H9 (cell line): ENCODE measurements at regions not wholly inside any gene's neighbourhood (a gene's known extent, or its start where the extent isn't known, plus 50 kb on each side); places are given as distances from the start of the nearest gene placed in this dataset.

Experiments
- DNase-seq: peaks from one replicate; pipeline ENCODE4 v3.0.0-alpha.2; 2017
- H2AFZ ChIP-seq: one replicate; pipeline ENCODE4 v1.6.1; 2013; ENCODE audit warnings: mild to moderate bottlenecking, low read length, control low read depth, moderate library complexity
- H2AK5ac ChIP-seq: 2 replicates; pipeline ENCODE4 v1.6.1; 2013; ENCODE audit warnings: low read length, control low read depth, mixed read lengths; ENCODE audit not compliant: insufficient read length
- H2BK120ac ChIP-seq: one replicate; pipeline ENCODE4 v1.6.1; 2013; ENCODE audit warnings: low read depth, mild to moderate bottlenecking, low read length, control low read depth, inconsistent platforms; ENCODE audit not compliant: poor library complexity, severe bottlenecking
- H2BK12ac ChIP-seq: 2 replicates; pipeline ENCODE4 v1.6.1; 2013; ENCODE audit warnings: low read length, control low read depth, mixed read lengths, low read depth; ENCODE audit not compliant: insufficient read length
- H2BK15ac ChIP-seq: 2 replicates; pipeline ENCODE4 v1.6.1; 2013; ENCODE audit warnings: low read depth, low read length, control low read depth
- H2BK20ac ChIP-seq: one replicate; pipeline ENCODE4 v1.6.1; 2013; ENCODE audit warnings: low read depth, mild to moderate bottlenecking, low read length, control low read depth, inconsistent platforms; ENCODE audit not compliant: poor library complexity, severe bottlenecking
- H2BK5ac ChIP-seq: 2 replicates; pipeline ENCODE4 v1.6.1; 2013; ENCODE audit warnings: low read length, control low read depth, mixed read lengths; ENCODE audit not compliant: insufficient read length
- H3K14ac ChIP-seq: 2 replicates; pipeline ENCODE4 v1.6.1; 2013; ENCODE audit warnings: low read length, control low read depth; ENCODE audit not compliant: insufficient read depth
- H3K18ac ChIP-seq: 2 replicates; pipeline ENCODE4 v1.6.1; 2013; ENCODE audit warnings: low read depth, mild to moderate bottlenecking, mixed read lengths, low read length, control low read depth; ENCODE audit not compliant: insufficient read length
- H3K23ac ChIP-seq: 2 replicates; pipeline ENCODE4 v1.6.1; 2013; ENCODE audit warnings: low read length, control low read depth, mixed read lengths, low read depth; ENCODE audit not compliant: insufficient read length
- H3K23me2 ChIP-seq: 2 replicates; pipeline ENCODE4 v1.6.1; 2013; ENCODE audit warnings: low read depth, mild to moderate bottlenecking, mixed read lengths, low read length, control low read depth; ENCODE audit not compliant: insufficient read length, poor library complexity, severe bottlenecking
- H3K27ac ChIP-seq: 2 replicates; pipeline ENCODE4 v1.5.1; 2013; ENCODE audit warnings: low read length, control low read depth, mixed read lengths, low read depth; ENCODE audit not compliant: insufficient read length
- H3K27me3 ChIP-seq: 2 replicates; pipeline ENCODE4 v1.6.1; 2013; ENCODE audit warnings: low read length, control low read depth, inconsistent platforms; ENCODE audit not compliant: insufficient read depth
- H3K4ac ChIP-seq: 2 replicates; pipeline ENCODE4 v1.6.1; 2013; ENCODE audit warnings: low read depth, mild to moderate bottlenecking, control low read depth, inconsistent platforms, low read length, moderate library complexity
- H3K4me1 ChIP-seq: 2 replicates; pipeline ENCODE4 v1.6.1; 2013; ENCODE audit warnings: low read length, control low read depth, inconsistent platforms; ENCODE audit not compliant: insufficient read depth
- H3K4me2 ChIP-seq: 2 replicates; pipeline ENCODE4 v1.6.1; 2013; ENCODE audit warnings: low read length, control low read depth, mixed read lengths; ENCODE audit not compliant: insufficient read length, insufficient read depth
- H3K56ac ChIP-seq: 2 replicates; pipeline ENCODE4 v1.6.1; 2013; ENCODE audit warnings: low read depth, mild to moderate bottlenecking, mixed read lengths, low read length, control low read depth; ENCODE audit not compliant: insufficient read length
- H3K79me1 ChIP-seq: 2 replicates; pipeline ENCODE4 v1.6.1; 2013; ENCODE audit warnings: low read depth, mild to moderate bottlenecking, moderate library complexity, low read length, control low read depth, inconsistent platforms; ENCODE audit not compliant: insufficient read depth, poor library complexity, severe bottlenecking
- H3K79me2 ChIP-seq: 2 replicates; pipeline ENCODE4 v1.6.1; 2013; ENCODE audit warnings: low read length, control low read depth, inconsistent platforms; ENCODE audit not compliant: insufficient read depth
- H3K9ac ChIP-seq: 2 replicates; pipeline ENCODE4 v1.6.1; 2013; ENCODE audit warnings: low read length, control low read depth, mixed read lengths; ENCODE audit not compliant: insufficient read length; ENCODE audit errors: extremely low read depth
- H3K9me3 ChIP-seq: one replicate; pipeline ENCODE4 v1.6.1; 2013; ENCODE audit warnings: low read depth, low read length, inconsistent platforms; ENCODE audit not compliant: control insufficient read depth
- H3T11ph ChIP-seq: one replicate; pipeline ENCODE4 v1.6.1; 2013; ENCODE audit warnings: mild to moderate bottlenecking, low read length, control low read depth, inconsistent platforms
- H4K20me1 ChIP-seq: one replicate; pipeline ENCODE4 v1.6.1; 2013; ENCODE audit not compliant: control insufficient read depth, insufficient read length, insufficient read depth
- H4K5ac ChIP-seq: 2 replicates; pipeline ENCODE4 v1.6.1; 2013; ENCODE audit warnings: low read depth, mild to moderate bottlenecking, mixed read lengths, low read length, control low read depth; ENCODE audit not compliant: insufficient read length
- H4K8ac ChIP-seq: replicated peaks from 2 replicates; pipeline ENCODE4 v1.6.1; 2013; ENCODE audit warnings: low read length, control low read depth, mixed read lengths, low read depth; ENCODE audit not compliant: insufficient read length
- H4K91ac ChIP-seq: 2 replicates; pipeline ENCODE4 v1.6.1; 2013; ENCODE audit warnings: low read depth, mild to moderate bottlenecking, moderate library complexity, mixed read lengths, low read length, control low read depth; ENCODE audit not compliant: insufficient read length
- H3K27ac Mint-ChIP-seq, 3 experiments: 2 replicates in 2 of 3; 3 replicates in 1 of 3; pipeline ENCODE4 v1.8.0; 2020 to 2021; ENCODE audit warnings: mixed read lengths in 3 of 3, mild to moderate bottlenecking in 1 of 3, moderate library complexity in 1 of 3
- H3K27me3 Mint-ChIP-seq: 2 replicates; pipeline ENCODE4 v1.8.0; 2021; ENCODE audit warnings: low read depth, mild to moderate bottlenecking, moderate library complexity, mixed read lengths
- H3K36me3 Mint-ChIP-seq, 3 experiments: 2 replicates in 2 of 3; 3 replicates in 1 of 3; pipeline ENCODE4 v1.8.0; 2020 to 2021; ENCODE audit warnings: low read depth in 3 of 3, mixed read lengths in 3 of 3; ENCODE audit not compliant: insufficient read depth in 1 of 3
- H3K4me1 Mint-ChIP-seq, 2 experiments: 2 replicates each; pipeline ENCODE4 v1.8.0; 2020; ENCODE audit warnings: mixed read lengths in 2 of 2
- H3K4me3 Mint-ChIP-seq, 2 experiments: 2 replicates in 1 of 2; 3 replicates in 1 of 2; pipeline ENCODE4 v1.8.0; 2020 to 2021; ENCODE audit warnings: mild to moderate bottlenecking in 2 of 2, mixed read lengths in 2 of 2, moderate library complexity in 1 of 2
- H3K9me3 Mint-ChIP-seq, 2 experiments: 2 replicates in 1 of 2; 3 replicates in 1 of 2; pipeline ENCODE4 v1.8.0; 2020; ENCODE audit warnings: mild to moderate bottlenecking in 2 of 2, mixed read lengths in 2 of 2, moderate library complexity in 1 of 2
- CTCF ChIP-seq: fragments of 200-600 bp; sonication (generic); conservative IDR thresholded peaks from 3 replicates; pipeline ENCODE4 v1.8.0; 2021; ENCODE audit warnings: antibody characterized with exemption, mild to moderate bottlenecking
- WGBS: extraction: QIAGEN DNeasy Blood & Tissue Kit; methylation state at CpG from one replicate; pipeline ENCODE4 v1.1.7; 2013; ENCODE audit warnings: missing lambda C conversion rate, low lambda C conversion rate, mixed read lengths; ENCODE audit not compliant: insufficient read length; ENCODE audit errors: extremely low coverage; 5-methylcytosine and 5-hydroxymethylcytosine counted together

GRCh38 chr18:45304558-45304957 is 310.7 kb upstream of the SLC14A2 start:
- no peak overlapping the region for H2AFZ ChIP-seq
- no peak for TF ChIP-seq CTCF
- H3K79me1 ChIP-seq, result no peaks in the 10 kb centered on the region
- Mint-ChIP-seq H3K9me3 (no peaks in the 10 kb centered on the region; a peak in 1 of 5 replicates), H3K4me1 (no peaks in the 10 kb centered on the region), H3K4me3 (no peak overlapping the region), H3K27me3 (no peaks in the 10 kb centered on the region; the same call in 1 of the 2 replicates), H3K27ac (no peak overlapping the region), H3K36me3 (no peaks in the 10 kb centered on the region; a peak in 1 of 7 replicates)
- no peak overlapping the region for H4K91ac ChIP-seq
- H4K5ac ChIP-seq, result no peak overlapping the region
- no peak overlapping the region for H3K4me2 ChIP-seq
- H3K14ac ChIP-seq, result no peak overlapping the region
- DNase-seq, result no peak
- H3K27ac ChIP-seq, result no peak overlapping the region
- H3K9me3 ChIP-seq, result no peaks in the 10 kb centered on the region
- no peak overlapping the region for H3K9ac ChIP-seq
- no peak overlapping the region for H2BK20ac ChIP-seq
- H3K18ac ChIP-seq, result no peak overlapping the region
- H2AK5ac ChIP-seq, result no peak overlapping the region
- no peak overlapping the region for H3K56ac ChIP-seq
- no peak overlapping the region for H4K8ac ChIP-seq
- no peak overlapping the region for H2BK5ac ChIP-seq
- H3K23ac ChIP-seq, result no peak overlapping the region
- H2BK15ac ChIP-seq, result no peak overlapping the region
- no peaks in the 10 kb centered on the region for H3K27me3 ChIP-seq
- H4K20me1 ChIP-seq, result no peaks in the 10 kb centered on the region
- no peak overlapping the region for H3K4ac ChIP-seq
- no CpG with 5 or more reads among the region's 1 CpG for WGBS
- no peaks in the 10 kb centered on the region for H3K4me1 ChIP-seq
- H3T11ph ChIP-seq, result no peak overlapping the region
- H3K79me2 ChIP-seq, result no peaks in the 10 kb centered on the region
- no peak overlapping the region for H2BK12ac ChIP-seq
- H3K23me2 ChIP-seq, result no peaks in the 10 kb centered on the region
- no peak overlapping the region for H2BK120ac ChIP-seq
